GM19455 (cell line): ENCODE measurements at regions not wholly inside any gene's neighbourhood (a gene's known extent, or its start where the extent isn't known, plus 50 kb on each side); places are given as distances from the start of the nearest gene placed in this dataset.

ENCODE experiments used
- ATAC-seq: cut with Tn5 transposase; IDR thresholded peaks from one replicate; pipeline ENCODE4 v1.9.1; 2021; ENCODE audit not compliant: unreplicated experiment

- no peak for ATAC-seq
These were observed 189.2 kb upstream of the POU3F3 start for GRCh38 chr2:104664672-104665071.

GRCh38 chr2:104668631-104669030 lies 185.3 kb upstream of the POU3F3 start:
- ATAC-seq, result no peak

GRCh38 chr2:104673225-104673624 lies 180.7 kb upstream of the POU3F3 start:
- ATAC-seq, result no peak

GRCh38 chr2:104678181-104678580 lies 175.7 kb upstream of the POU3F3 start:
- no peak for ATAC-seq

GRCh38 chr2:104685591-104685990 lies 168.3 kb upstream of the POU3F3 start:
- ATAC-seq, result no peak

GRCh38 chr2:104687147-104687546 lies 166.8 kb upstream of the POU3F3 start:
- ATAC-seq, result no peak

- ATAC-seq, result no peak
These were observed 163.5 kb upstream of the POU3F3 start for GRCh38 chr2:104690255-104690984.

- no peak for ATAC-seq
These were observed 155.6 kb upstream of the POU3F3 start for GRCh38 chr2:104698276-104698675.

- ATAC-seq, result no peak
These were observed 152.5 kb upstream of the POU3F3 start for GRCh38 chr2:104701411-104701911.

- no peak for ATAC-seq
These were observed 151.7 kb upstream of the POU3F3 start for GRCh38 chr2:104702031-104702850.

- no peak for ATAC-seq
These were observed 150.2 kb upstream of the POU3F3 start for GRCh38 chr2:104703669-104704068.

- ATAC-seq, result no peak
These were observed 149.2 kb upstream of the POU3F3 start for GRCh38 chr2:104704496-104705245.

GRCh38 chr2:104707056-104707455 lies 146.9 kb upstream of the POU3F3 start:
- ATAC-seq, result no peak

GRCh38 chr2:104708967-104709366 lies 144.9 kb upstream of the POU3F3 start:
- no peak for ATAC-seq

GRCh38 chr2:104716061-104716460 lies 137.9 kb upstream of the POU3F3 start:
- no peak for ATAC-seq

GRCh38 chr2:104733226-104733943 lies 120.5 kb upstream of the POU3F3 start:
- peak; percentile 68 for ATAC-seq

GRCh38 chr2:104734937-104735586 lies 118.9 kb upstream of the POU3F3 start:
- no peak for ATAC-seq

- no peak for ATAC-seq
These were observed 117.9 kb upstream of the POU3F3 start for GRCh38 chr2:104736026-104736425.

GRCh38 chr2:104741860-104742259 lies 112.1 kb upstream of the POU3F3 start:
- no peak for ATAC-seq

GRCh38 chr2:104744537-104744936 lies 109.4 kb upstream of the POU3F3 start:
- ATAC-seq, result no peak
